GM19035 (cell line): ENCODE measurements at regions not wholly inside any gene's neighbourhood (a gene's known extent, or its start where the extent isn't known, plus 50 kb on each side); places are given as distances from the start of the nearest gene placed in this dataset.
"Not testable (repeated sequence)": the region's sequence is repeated elsewhere in the genome, so short reads cannot be mapped to it uniquely, and the experiment has no call there.

Experiments used
- ATAC-seq: cut with Tn5 transposase; IDR thresholded peaks from one replicate; pipeline ENCODE4 v1.9.1; 2021; ENCODE audit not compliant: unreplicated experiment

GRCh38 chr2:156915332-156915731, 342.2 kb upstream of the GALNT5 start:
- no peak for ATAC-seq

GRCh38 chr2:156918410-156918809, 339.1 kb upstream of the GALNT5 start:
- ATAC-seq: no peak

GRCh38 chr2:156930423-156930822, 327.1 kb upstream of the GALNT5 start:
- no peak for ATAC-seq

DNA sequence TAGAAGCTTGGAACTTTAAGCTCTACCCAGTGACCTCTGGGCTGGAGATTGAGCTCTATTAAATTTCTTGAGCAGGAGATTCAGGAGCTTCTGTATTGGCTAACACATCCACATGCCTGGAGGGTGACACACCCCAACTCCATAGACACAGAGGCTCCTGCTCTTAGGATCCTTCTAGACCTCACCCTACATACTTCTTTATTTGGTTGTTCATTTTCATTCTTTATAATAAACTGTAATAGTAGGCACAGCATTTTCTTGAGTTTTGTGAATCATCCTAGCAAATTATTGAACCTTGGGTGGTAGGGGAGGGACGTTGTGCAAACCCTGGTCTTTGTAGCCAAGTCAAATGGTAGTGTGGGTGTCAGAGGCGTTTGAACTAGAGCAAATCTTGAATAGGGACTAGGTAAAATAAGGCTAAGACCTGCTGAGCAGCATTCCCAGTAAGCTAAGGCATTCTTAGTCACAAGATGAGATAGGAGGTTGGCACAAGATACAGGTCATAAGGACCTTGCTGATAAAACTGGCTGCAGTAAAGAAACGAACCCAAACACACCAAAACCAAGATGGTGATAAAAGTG, 323.8 kb upstream of the GALNT5 start:
- ATAC-seq: no peak

DNA sequence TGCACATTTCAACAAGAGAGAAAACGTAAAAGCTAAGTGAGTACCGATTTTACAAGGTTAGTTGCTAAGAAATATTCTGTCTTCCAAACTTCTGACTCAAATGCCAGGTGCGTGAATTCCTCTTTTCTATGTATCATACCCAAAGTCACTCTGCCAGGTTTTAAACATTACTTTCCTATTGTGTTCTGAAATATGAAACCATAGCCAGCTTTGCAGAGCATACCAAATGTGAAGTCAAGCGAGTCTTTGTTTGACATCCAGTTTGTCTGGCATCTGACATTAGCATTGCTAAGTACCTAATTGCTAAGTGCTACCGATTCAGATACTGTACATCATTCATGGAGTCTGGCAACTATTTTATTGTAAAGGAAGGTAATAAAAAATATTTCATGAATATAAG, 321.9 kb upstream of the GALNT5 start:
- ATAC-seq: no peak

DNA sequence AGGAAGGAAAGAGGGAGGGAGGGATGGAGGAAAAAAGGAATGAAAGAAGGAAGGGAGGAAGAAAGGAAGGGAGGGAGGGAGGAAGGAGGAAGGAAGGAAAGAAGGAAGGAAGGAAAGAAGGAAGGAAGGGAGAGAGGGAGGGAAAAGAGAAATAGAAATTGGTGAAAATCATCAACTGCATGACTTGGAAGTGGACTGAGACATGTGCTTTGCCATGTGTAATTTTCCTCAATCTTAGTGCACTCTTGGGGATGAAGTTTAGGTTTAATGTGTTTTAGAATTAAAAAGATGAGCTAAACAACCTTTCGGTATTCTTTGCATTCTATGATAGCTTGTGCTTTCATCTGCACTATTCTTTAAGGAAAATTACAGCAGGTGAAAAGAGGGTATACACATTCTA, 320.1 kb upstream of the GALNT5 start:
- ATAC-seq: no peak

DNA sequence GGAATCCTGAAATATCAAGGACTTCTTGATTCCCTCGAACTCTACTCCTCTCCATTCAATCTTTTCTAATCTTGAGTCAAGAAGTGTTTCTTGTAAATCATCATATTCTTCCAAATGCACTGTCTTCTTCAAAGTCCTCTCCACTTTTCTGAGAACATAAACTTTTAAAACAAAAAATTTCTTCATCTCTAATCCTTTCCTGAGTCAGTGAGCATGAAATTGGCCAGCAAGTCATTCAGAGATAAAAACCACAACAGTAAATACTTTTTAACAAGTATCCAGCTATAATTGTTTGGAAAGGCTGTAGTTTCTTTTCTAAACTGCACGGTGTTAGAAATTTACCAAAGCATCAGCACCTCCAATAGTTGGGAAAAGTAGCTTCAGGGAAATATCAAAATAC, 312.6 kb upstream of the GALNT5 start:
- no peak for ATAC-seq

- no peak for ATAC-seq
These were observed 310.2 kb upstream of the GALNT5 start for GRCh38 chr2:156947261-156947660.

GRCh38 chr2:156955701-156956100, 301.8 kb upstream of the GALNT5 start:
- no peak for ATAC-seq

DNA sequence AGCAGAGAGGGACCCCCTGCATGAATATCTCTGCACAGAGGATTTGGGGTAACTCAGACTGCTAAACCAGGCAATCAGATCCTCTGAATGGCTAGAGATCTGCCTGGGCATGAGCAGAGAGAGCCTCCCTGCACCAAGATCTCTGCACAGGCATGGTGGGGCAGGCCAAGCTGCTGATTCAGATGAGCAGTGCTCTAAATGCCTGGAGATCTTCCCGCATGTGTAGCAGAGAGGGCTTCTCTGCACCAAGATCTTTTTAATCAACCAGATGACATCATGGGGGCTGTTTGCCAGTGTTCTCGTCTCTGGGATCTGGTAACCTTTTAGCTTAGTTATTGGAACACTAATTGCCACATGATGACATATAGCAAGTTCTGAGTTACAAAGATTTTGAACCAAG, 301.3 kb upstream of the GALNT5 start:
- no peak for ATAC-seq

- ATAC-seq: no peak
These were observed 299.1 kb upstream of the GALNT5 start for GRCh38 chr2:156958374-156958773.

DNA sequence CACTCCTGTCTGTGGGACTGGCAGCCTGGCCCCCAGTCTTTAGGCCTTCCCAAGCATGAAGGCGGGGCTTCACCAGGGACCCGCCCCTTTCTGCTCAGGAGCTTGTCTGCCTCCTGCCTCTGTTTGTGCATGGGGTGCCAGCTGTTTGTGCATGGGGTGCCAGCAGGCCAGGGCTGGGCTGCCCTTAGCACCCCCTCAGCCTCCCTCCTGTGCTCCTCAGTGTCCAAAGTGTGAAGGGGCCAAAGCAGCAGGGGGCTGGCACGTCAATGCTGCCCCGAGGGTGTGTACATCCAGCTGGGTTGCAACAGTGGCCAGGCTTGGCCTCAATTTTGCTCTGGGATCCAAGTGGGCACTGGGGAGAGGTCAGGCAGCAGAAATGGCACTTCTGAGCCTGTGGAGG, 298.0 kb upstream of the GALNT5 start:
- ATAC-seq: no peak

DNA sequence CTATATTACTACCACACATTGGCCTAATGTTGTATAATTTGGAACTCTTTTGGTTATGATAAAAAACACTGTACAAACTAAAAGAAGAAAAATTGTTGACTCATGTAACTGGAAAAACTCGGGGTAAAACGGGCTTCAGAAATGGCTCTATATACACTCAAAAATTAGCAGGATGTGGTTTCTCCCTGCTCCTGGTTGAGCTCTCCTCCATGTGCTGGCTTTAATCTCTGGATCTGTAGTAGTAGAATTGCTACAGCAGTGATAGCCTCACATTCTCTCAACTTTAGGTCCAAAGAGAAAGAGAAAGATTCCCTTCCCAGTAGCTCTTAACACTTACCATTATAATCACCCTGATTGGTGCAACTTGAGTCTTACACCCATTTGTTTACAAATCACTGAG, 274.9 kb upstream of the GALNT5 start:
- ATAC-seq: no peak

GRCh38 chr2:156986339-156986988, 271.0 kb upstream of the GALNT5 start:
- no peak for ATAC-seq

GRCh38 chr2:156999661-157000060, 257.8 kb upstream of the GALNT5 start:
- no peak for ATAC-seq

DNA sequence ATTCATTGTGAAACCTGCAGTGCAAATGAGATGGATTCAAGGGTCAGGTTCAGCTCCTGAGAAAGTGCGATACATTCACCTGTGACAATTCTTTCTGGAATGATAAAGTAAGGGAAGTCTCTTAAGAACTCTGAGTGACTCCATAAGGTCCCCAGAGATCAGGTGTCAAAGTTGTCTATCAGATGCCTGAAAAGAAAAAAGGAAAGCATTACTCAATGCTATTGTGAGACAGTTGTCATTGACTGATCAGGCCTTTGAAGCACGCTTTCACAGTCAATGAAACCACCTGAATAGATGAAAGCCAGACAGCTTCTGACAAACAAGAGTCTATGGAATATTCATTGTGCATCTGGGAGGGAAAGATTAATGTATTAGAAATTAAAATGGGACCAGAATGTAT, 252.7 kb upstream of the GALNT5 start:
- ATAC-seq: no peak

- ATAC-seq: no peak
These were observed 242.4 kb upstream of the GALNT5 start for GRCh38 chr2:157015015-157015575.

DNA sequence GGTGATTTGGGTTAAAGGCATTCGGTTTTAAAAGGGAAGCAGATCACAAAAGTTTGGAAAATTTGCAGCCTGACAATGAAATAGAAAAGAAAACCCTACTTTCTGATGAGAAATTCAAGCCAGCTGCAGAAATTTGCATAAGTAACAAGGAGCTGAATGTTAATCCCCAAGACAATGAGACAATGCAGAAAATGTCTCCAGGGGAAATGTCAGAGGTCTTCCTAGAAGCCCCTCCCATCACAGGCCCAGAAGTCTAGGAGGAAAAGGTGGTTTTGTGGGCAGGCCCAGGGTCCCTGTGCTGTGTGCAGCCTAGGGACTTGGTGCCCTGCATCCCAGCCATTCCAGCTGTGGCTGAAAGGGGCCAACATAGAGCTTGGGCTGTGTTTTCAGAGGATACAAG, 234.2 kb upstream of the GALNT5 start:
- ATAC-seq: not testable (repeated sequence)

DNA sequence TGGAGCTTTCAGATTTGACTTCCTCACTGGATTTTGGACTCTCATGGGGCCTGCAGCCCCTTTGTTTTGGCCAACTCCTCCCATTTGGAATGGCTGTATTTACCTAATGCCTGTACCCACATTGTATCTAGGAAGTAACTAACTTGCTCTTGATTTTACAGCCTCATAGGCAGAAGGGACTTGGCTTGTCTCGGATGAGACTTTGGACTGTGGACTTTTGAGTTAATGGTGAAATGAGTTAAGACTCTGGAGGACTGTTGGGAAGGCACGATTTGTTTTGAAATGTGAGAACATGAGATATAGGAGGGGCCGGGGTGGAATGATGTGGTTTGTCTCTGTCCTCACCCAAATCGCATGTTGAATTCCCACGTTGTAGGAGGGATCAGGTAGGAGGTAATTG, 233.4 kb upstream of the GALNT5 start:
- no peak for ATAC-seq

DNA sequence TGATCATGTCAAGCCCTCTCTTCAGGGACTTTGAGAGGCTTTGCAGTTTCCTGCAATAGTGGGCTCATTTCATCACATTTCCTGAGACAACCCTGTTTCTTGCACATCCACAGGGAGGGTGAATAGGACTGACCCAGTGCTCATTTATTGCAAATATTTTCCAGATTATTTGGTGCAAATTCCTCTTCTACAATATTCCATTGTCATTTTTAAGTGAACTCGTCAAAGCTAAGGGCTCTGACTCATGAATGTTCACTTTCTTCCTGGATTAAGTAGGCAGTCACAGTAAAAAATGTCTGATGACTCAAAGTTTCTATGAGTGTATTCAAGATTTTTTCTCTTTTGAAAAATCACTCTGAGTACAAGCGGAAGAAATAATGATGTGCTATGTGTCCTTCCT, 225.5 kb upstream of the GALNT5 start:
- no peak for ATAC-seq

DNA sequence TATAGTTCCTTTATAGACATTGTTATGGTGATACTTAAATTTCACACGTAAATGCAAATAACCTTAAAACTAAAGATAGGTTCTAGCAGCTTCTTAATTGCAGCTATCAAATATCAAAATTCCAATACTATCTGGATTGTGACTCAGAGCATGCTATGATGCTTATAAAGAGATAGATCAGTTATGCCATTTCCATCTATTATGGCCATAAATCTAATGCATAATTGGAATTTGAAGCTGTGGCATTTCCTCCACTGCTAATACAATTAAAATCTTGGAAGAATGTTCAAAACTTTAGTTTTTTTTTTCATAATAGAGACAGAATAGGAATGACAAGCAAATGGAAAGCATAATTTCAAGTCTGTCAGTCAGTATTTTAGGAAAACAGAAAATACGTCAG, 220.8 kb upstream of the GALNT5 start:
- no peak for ATAC-seq

DNA sequence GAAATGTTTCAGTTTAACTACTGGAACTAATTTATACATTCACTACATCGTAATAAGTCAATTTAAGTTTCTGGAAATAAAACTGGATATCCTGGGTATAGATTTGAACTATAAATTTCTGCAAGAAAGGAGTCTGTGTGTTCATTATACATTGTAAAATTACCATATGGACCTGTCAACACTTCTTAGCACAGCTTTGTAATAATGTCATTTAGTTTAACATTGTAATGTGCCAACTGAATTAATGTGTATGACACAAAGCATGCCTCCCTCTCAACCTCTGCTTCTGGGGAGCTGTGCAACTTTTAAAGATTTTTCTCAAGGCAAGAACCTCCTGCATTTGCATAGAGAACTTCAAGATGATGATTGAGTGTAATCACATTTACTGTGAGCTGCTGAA, 213.7 kb upstream of the GALNT5 start:
- no peak for ATAC-seq

GRCh38 chr2:157046396-157046795, 211.1 kb upstream of the GALNT5 start:
- ATAC-seq: no peak
